HFFc6 (cell line): ENCODE measurements at regions not wholly inside any gene's neighbourhood (a gene's known extent, or its start where the extent isn't known, plus 50 kb on each side); places are given as distances from the start of the nearest gene placed in this dataset.

ENCODE experiments used
- DNase-seq: peaks from one replicate; pipeline ENCODE4 v3.0.0-alpha.2; 2018
- H3K27ac Mint-ChIP-seq: 2 replicates; pipeline ENCODE4 v1.8.0; 2020; ENCODE audit warnings: mild to moderate bottlenecking, mixed read lengths
- H3K27me3 Mint-ChIP-seq: 2 replicates; pipeline ENCODE4 v1.8.0; 2021; ENCODE audit warnings: mild to moderate bottlenecking, moderate library complexity, mixed read lengths; ENCODE audit not compliant: insufficient read depth
- H3K36me3 Mint-ChIP-seq: 2 replicates; pipeline ENCODE4 v1.8.0; 2021; ENCODE audit warnings: low read depth, mixed read lengths
- H3K4me1 Mint-ChIP-seq: 2 replicates; pipeline ENCODE4 v1.8.0; 2020; ENCODE audit warnings: low read depth, mixed read lengths
- H3K4me3 Mint-ChIP-seq: 2 replicates; pipeline ENCODE4 v1.8.0; 2020; ENCODE audit warnings: mild to moderate bottlenecking, moderate library complexity, mixed read lengths
- H3K9me3 Mint-ChIP-seq: 2 replicates; pipeline ENCODE4 v1.8.0; 2020; ENCODE audit warnings: mild to moderate bottlenecking, mixed read lengths
- TF ChIP-seq, protein P1 (sequence below): fragments of 200-600 bp; sonication (generic); IDR thresholded peaks from 2 replicates; pipeline ENCODE4 v1.5.0; 2021; ENCODE audit warnings: antibody characterized with exemption, mild to moderate bottlenecking

DNA sequence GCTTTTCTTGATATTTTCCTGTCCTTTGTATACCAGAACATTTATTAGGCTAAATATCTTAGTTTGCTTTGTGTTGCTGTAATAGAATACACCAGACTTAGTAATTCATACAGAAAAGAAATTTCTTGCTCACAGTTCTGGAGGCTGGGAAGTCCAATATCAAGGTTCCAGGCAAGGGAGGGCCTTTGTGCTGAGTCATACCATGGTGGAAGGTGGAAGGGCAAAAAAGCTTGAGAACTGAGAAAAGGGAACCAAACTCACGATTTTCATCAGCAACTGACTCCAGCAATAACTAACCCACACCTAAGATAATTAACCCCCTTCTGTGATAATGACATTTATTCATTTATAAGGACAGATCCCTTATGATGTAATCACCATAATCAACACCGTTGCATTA is 496.9 kb upstream of the SUCLG2 start:
- DNase-seq: no peak
- Mint-ChIP-seq H3K4me1 (no peaks in the 10 kb centered on the region), H3K4me3 (no peak overlapping the region), H3K27me3 (no peaks in the 10 kb centered on the region), H3K27ac (no peak overlapping the region), H3K9me3 (peaks cover 22% of the 10 kb centered on the region), H3K36me3 (no peaks in the 10 kb centered on the region)
- TF ChIP-seq, protein P1, sequence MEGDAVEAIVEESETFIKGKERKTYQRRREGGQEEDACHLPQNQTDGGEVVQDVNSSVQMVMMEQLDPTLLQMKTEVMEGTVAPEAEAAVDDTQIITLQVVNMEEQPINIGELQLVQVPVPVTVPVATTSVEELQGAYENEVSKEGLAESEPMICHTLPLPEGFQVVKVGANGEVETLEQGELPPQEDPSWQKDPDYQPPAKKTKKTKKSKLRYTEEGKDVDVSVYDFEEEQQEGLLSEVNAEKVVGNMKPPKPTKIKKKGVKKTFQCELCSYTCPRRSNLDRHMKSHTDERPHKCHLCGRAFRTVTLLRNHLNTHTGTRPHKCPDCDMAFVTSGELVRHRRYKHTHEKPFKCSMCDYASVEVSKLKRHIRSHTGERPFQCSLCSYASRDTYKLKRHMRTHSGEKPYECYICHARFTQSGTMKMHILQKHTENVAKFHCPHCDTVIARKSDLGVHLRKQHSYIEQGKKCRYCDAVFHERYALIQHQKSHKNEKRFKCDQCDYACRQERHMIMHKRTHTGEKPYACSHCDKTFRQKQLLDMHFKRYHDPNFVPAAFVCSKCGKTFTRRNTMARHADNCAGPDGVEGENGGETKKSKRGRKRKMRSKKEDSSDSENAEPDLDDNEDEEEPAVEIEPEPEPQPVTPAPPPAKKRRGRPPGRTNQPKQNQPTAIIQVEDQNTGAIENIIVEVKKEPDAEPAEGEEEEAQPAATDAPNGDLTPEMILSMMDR: no peak

DNA sequence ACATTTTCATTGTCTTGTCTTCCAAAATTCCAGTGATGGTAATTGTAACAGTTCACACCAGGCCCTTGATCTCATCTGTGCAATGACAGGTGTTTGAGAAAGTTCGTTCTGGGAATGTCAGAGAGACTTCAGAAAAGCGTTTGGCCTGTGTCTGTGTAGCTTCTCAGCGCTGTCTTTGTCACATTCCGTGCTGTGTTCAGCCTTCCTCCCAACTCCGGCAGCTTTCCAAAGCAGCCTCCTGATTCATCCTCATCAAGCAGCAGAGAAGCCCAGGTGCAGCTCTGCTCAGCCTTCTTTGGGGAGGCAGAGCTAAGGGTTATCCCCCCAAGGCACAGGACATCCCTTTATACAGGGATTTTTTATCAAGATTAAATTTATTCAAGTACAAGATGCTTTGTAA is 494.0 kb upstream of the SUCLG2 start:
- no peaks in the 10 kb centered on the region for H3K36me3 Mint-ChIP-seq
- H3K27ac Mint-ChIP-seq: no peak overlapping the region
- TF ChIP-seq, protein P1: no peak

DNA sequence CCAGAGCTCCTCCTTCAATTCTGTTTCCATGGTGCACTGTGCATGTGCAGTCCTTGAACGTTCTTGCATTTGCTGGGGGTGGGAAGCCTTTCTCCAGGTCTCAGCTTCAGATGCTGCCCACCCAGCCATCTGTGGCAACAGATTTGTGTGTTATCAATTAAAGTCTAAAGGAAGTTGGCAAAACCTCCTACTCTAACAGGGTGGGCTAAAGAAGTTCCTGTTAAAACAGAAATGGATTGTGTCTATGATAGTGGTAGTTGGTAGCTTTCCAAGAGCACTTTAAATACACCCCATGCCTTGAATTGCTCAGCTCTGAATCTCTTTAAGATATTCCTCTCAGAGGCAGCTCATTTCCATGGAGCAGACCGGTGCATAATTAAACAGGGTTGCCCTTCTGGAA is 488.0 kb upstream of the SUCLG2 start:
- no peaks in the 10 kb centered on the region for H3K36me3 Mint-ChIP-seq
- H3K27me3 Mint-ChIP-seq: no peaks in the 10 kb centered on the region
- TF ChIP-seq, protein P1: no peak

More for the DNA sequence above, 494.0 kb upstream of the SUCLG2 start:
- H3K4me1 Mint-ChIP-seq: no peaks in the 10 kb centered on the region
- no peak for DNase-seq
- H3K4me3 Mint-ChIP-seq: no peak overlapping the region
- peaks cover 17% of the 10 kb centered on the region for H3K9me3 Mint-ChIP-seq
- no peaks in the 10 kb centered on the region for H3K27me3 Mint-ChIP-seq

DNA sequence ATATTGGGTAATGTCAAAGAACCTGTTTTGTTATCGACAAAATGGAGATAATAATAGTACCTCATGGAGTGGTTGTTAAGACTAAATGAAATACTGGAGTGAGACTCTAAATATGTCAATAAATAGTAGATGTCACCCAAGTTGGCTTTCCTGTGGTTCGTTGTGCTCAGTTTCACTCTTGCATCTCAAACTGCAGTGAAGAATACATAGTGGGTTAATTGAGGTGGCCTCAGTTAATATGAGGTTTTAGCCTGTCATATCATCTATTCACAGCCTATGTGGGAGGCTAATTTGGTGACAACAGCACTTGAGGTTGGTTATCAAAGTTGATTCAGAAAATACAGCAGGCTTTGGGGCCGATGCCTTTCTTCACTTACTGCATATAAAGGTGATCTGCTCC is 485.5 kb upstream of the SUCLG2 start:
- TF ChIP-seq, protein P1: no peak
- DNase-seq: no peak
- peaks cover 23% of the 10 kb centered on the region for H3K9me3 Mint-ChIP-seq

More for the DNA sequence above, 488.0 kb upstream of the SUCLG2 start:
- H3K27ac Mint-ChIP-seq: no peak overlapping the region
- H3K9me3 Mint-ChIP-seq: peaks cover 26% of the 10 kb centered on the region
- H3K4me3 Mint-ChIP-seq: no peak overlapping the region
- no peaks in the 10 kb centered on the region for H3K4me1 Mint-ChIP-seq
- DNase-seq: no peak

DNA sequence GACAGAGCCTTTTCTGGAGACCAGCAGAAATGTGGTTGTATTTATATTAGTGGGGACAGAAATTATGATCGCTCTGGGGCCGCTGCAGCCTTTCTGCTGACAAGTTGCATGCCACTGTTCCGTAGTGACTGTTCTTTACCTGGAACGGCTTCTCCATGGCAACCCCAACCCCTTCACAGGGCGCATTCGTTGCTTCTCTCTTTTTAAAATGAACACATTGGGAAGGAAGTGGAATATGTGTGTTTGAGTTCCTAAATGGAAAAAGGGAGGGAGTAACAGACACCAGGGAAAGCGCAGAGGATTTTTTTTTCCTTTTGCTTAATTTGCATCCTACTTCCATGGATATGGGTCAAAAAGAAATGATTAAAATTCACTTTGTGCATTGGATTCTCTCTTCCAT is 482.0 kb upstream of the SUCLG2 start:
- H3K36me3 Mint-ChIP-seq: no peaks in the 10 kb centered on the region
- no peak overlapping the region for H3K27ac Mint-ChIP-seq
- no peak overlapping the region for H3K4me3 Mint-ChIP-seq
- H3K27me3 Mint-ChIP-seq: no peaks in the 10 kb centered on the region
- TF ChIP-seq, protein P1: no peak
- peaks cover 29% of the 10 kb centered on the region for H3K9me3 Mint-ChIP-seq
- DNase-seq: no peak
- H3K4me1 Mint-ChIP-seq: no peaks in the 10 kb centered on the region

More for the DNA sequence above, 485.5 kb upstream of the SUCLG2 start:
- H3K4me3 Mint-ChIP-seq: no peak overlapping the region
- no peaks in the 10 kb centered on the region for H3K36me3 Mint-ChIP-seq
- H3K27ac Mint-ChIP-seq: no peak overlapping the region
- H3K27me3 Mint-ChIP-seq: no peaks in the 10 kb centered on the region
- H3K4me1 Mint-ChIP-seq: no peaks in the 10 kb centered on the region

DNA sequence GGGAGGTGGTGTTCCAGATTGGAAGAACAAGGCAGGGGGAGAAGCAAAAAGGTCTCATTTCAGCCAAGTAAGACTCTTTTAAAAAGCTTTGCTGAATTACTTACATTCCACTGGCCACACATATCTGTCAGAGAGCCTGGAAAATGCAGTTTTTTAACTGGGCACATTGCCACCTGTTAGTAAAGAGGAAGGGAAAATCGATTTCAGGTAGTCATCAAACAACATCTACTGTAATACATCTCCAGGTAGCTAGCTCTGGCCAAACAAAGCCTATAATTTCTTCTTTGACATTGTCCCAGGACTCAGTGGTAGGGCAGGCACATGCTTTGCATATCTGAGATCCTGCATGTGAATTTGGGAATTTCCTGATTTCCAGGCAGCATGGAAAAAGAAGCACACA is 480.7 kb upstream of the SUCLG2 start:
- Mint-ChIP-seq H3K4me3 (no peak overlapping the region), H3K27me3 (no peaks in the 10 kb centered on the region), H3K27ac (no peak overlapping the region), H3K4me1 (no peaks in the 10 kb centered on the region), H3K9me3 (peaks cover 36% of the 10 kb centered on the region), H3K36me3 (no peaks in the 10 kb centered on the region)
- no peak for DNase-seq
- TF ChIP-seq, protein P1: no peak
